ENCODE measurements at regions not wholly inside any gene's neighbourhood (a gene's known extent, or its start where the extent isn't known, plus 50 kb on each side); places are given as distances from the start of the nearest gene placed in this dataset.

DNA sequence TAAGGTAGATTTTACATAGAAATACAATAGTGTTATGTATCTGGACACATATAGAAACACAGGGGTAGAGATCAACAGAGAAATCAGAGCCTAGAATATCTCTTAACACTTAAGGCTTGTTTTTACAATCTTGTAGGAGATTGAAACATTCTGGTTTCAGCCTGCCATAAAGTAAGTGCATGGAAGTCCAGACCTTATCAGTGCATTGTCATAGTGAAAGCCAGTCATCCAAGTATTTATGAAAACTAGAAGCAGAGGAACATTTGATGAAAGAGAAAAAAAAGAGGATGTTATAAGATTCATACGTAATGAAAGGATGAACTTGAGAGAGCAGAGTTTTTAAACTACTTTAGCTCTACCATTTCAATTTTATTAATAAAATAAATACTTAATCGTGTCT is 194.3 kb upstream of the TRPC7 start:
- TF ChIP-seq EZH2phosphoT487 (IDR thresholded peaks at IDR 0.05; ENCODE audit: insufficient read depth, low read depth) (no peak), EZH2 (IDR thresholded peaks at IDR 0.05; ENCODE audit: insufficient read depth, poor library complexity, severe bottlenecking) (no peak)
